Ovary (tissue), 7 donors: ENCODE measurements at regions not wholly inside any gene's neighbourhood (a gene's known extent, or its start where the extent isn't known, plus 50 kb on each side); places are given as distances from the start of the nearest gene placed in this dataset.

ENCODE experiments used
- DNase-seq, 5 donors: peaks; one replicate each; pipeline ENCODE4 v3.0.0-alpha.2; 2019 to 2020
- H3K27ac ChIP-seq, 2 donors: fragments of 200-600 bp; one replicate each; pipeline versions ENCODE4 v1.5.1 to v1.8.0; 2019 to 2022
- H3K27me3 ChIP-seq: fragments of 200-600 bp; one replicate; pipeline ENCODE4 v1.8.0; 2022
- H3K36me3 ChIP-seq: fragments of 200-600 bp; sonication (generic); one replicate; pipeline ENCODE4 v1.5.1; 2019
- H3K4me1 ChIP-seq: one replicate; pipeline ENCODE4 v1.8.1; 2013; ENCODE audit warnings: mild to moderate bottlenecking, moderate library complexity; ENCODE audit not compliant: insufficient read depth
- H3K4me3 ChIP-seq: fragments of 200-600 bp; sonication (generic); one replicate; pipeline ENCODE4 v1.5.1; 2017
- H3K9me3 ChIP-seq, 2 donors: fragments of 200-600 bp in 1 of 2; sonication (generic) in 1 of 2; one replicate each; pipeline versions ENCODE4 v1.5.1 to v1.8.1; 2013 to 2019; ENCODE audit warnings: mild to moderate bottlenecking in 1 of 2, moderate library complexity in 1 of 2
- EP300 ChIP-seq: sonication (generic); formaldehyde crosslinking; IDR thresholded peaks from one replicate; pipeline ENCODE4 v1.6.1; 2017; ENCODE audit warnings: antibody characterized with exemption
- POLR2A ChIP-seq: fragments of 450-650 bp; IDR thresholded peaks from one replicate; pipeline ENCODE4 v1.6.1; 2017; ENCODE audit warnings: antibody characterized with exemption, mild to moderate bottlenecking, moderate library complexity
- WGBS, 3 donors: extraction: QIAGEN DNeasy Blood & Tissue Kit in 1 of 3; methylation state at CpG; one replicate each; pipeline versions ENCODE4 v1.1.5 to v1.1.7; 2013 to 2017; 5-methylcytosine and 5-hydroxymethylcytosine counted together
- intact Hi-C, 4 donors: fragments of 100-400 bp; cut with DNase I; formaldehyde crosslinking; loops; one replicate each; pipeline versions ENCODE4 v1.11.0 to v1.15.1; 2022 to 2023
- TF ChIP-seq, protein P1 (sequence below), 3 donors: fragments of 450-650 bp in 2 of 3; fragments of 200-600 bp in 1 of 3; IDR thresholded peaks; one replicate each; pipeline versions ENCODE4 v1.5.1 to v1.8.0; 2016 to 2022; ENCODE audit warnings: antibody characterized with exemption in 3 of 3, mild to moderate bottlenecking in 1 of 3
- donor health status: DM: no; HTN: no; CAD: no; lungs with moderate emphysema.
- donor health status: DM: no; HTN: no; CAD: no.
- donor health status: Bipolar disorder and iron deficiency.
- donor health status: DM: no; HTN: no; CAD: no.
- donor health status: DM: yes; HTN: yes; CAD: no.

- Histone ChIP-seq H3K27ac (no peak overlapping the region), H3K9me3 (no peaks in the 10 kb centered on the region), H3K4me1 (no peaks in the 10 kb centered on the region), H3K4me3 (no peak overlapping the region), H3K27me3 (no peaks in the 10 kb centered on the region), H3K36me3 (no peaks in the 10 kb centered on the region)
- TF ChIP-seq, protein P1, sequence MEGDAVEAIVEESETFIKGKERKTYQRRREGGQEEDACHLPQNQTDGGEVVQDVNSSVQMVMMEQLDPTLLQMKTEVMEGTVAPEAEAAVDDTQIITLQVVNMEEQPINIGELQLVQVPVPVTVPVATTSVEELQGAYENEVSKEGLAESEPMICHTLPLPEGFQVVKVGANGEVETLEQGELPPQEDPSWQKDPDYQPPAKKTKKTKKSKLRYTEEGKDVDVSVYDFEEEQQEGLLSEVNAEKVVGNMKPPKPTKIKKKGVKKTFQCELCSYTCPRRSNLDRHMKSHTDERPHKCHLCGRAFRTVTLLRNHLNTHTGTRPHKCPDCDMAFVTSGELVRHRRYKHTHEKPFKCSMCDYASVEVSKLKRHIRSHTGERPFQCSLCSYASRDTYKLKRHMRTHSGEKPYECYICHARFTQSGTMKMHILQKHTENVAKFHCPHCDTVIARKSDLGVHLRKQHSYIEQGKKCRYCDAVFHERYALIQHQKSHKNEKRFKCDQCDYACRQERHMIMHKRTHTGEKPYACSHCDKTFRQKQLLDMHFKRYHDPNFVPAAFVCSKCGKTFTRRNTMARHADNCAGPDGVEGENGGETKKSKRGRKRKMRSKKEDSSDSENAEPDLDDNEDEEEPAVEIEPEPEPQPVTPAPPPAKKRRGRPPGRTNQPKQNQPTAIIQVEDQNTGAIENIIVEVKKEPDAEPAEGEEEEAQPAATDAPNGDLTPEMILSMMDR (IDR thresholded peaks at IDR 0.05) = no peak
- no peak for TF ChIP-seq POLR2A
- no peak for TF ChIP-seq EP300
- intact Hi-C loops = no loop called here
- 82 to 97% (median 93%) methylated on average over 3 of the region's 3 CpGs for WGBS, 3 donors
- DNase-seq = no peak
Observed at GRCh38 chr5:40364441-40364840, 315.3 kb upstream of the PTGER4 start.

GRCh38 chr5:40361378-40361777 lies 318.3 kb upstream of the PTGER4 start:
- Histone ChIP-seq H3K27me3 (no peaks in the 10 kb centered on the region), H3K4me1 (no peaks in the 10 kb centered on the region), H3K4me3 (no peak overlapping the region), H3K9me3 (no peaks in the 10 kb centered on the region), H3K36me3 (no peaks in the 10 kb centered on the region), H3K27ac (no peak overlapping the region)
- DNase-seq = no peak
- no peak for TF ChIP-seq EP300
- TF ChIP-seq, protein P1 (IDR thresholded peaks at IDR 0.05) = no peak
- TF ChIP-seq POLR2A = no peak
- intact Hi-C loops = no loop called here
- WGBS, 3 donors = 75 to 96% (median 96%) methylated on average over 2 of the region's 2 CpGs

- no peak for DNase-seq
- Histone ChIP-seq H3K4me1 (no peaks in the 10 kb centered on the region), H3K36me3 (no peaks in the 10 kb centered on the region), H3K27ac (no peak overlapping the region), H3K27me3 (no peaks in the 10 kb centered on the region), H3K4me3 (no peak overlapping the region), H3K9me3 (no peaks in the 10 kb centered on the region)
- TF ChIP-seq, protein P1 (IDR thresholded peaks at IDR 0.05) = no peak
- no peak for TF ChIP-seq POLR2A
- TF ChIP-seq EP300 = no peak
- 47 to 86% (median 75%) methylated on average over 2 of the region's 2 CpGs for WGBS, 3 donors
- intact Hi-C loops = no loop called here
Observed at GRCh38 chr5:40360685-40361084, 319.0 kb upstream of the PTGER4 start.

DNA sequence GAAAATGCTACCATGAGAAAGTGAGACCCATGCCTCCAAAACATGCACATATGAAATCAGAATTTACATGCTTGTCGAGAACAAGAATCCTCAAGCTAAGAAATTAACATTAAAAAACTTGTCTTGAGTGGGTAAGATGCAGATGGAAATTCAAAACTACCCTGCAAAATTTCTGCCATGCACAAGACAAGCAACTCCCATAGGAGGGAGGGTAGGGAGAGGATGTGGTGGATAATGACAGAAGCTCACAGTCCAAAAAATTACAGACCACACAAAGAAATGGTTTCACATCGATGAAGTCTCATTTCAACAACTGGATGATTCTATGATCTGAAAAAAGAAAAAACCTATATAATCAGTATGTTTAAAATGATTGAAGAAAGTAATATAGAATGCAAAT lies 319.9 kb upstream of the PTGER4 start:
- intact Hi-C loops = loop anchor here in 1 of 4 donors (10.0 kb wide), 1 partner anchor 1115 kb away; no protein-coding TSS in a partner anchor
- no peak for DNase-seq
- WGBS, 3 donors = 75 to 85% (median 83%) methylated on average over 2 of the region's 2 CpGs
- no peak overlapping the region for H3K27ac ChIP-seq
- H3K4me3 ChIP-seq = no peak overlapping the region
- no peaks in the 10 kb centered on the region for H3K27me3 ChIP-seq
- no peaks in the 10 kb centered on the region for H3K9me3 ChIP-seq
- no peaks in the 10 kb centered on the region for H3K36me3 ChIP-seq
- no peaks in the 10 kb centered on the region for H3K4me1 ChIP-seq
- TF ChIP-seq EP300 = no peak
- no peak for TF ChIP-seq POLR2A
- TF ChIP-seq, protein P1 (IDR thresholded peaks at IDR 0.05) = no peak

DNA sequence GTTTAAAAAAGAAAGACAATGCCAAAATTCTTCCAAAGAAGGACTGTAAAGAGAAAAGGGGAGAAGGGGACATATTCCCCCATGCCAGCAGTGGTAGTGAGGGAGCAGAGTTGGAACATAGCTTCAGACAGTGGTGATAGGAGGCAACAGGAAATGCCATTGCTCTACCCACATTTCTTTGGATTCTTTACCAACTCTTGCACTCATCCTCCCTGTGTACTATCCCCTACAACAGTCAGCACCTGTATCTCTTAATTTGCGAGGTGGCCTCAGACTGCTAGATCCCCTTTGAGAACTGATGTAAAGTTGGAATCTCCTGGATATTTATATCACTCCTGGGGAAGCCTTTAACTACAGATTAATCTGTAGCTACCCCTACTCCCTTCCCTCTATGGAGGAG lies 320.6 kb upstream of the PTGER4 start:
- WGBS, 3 donors = 54 to 76% (median 75%) methylated on average over 1 of the region's 1 CpG
- TF ChIP-seq, protein P1 (IDR thresholded peaks at IDR 0.05) = no peak
- TF ChIP-seq EP300 = no peak
- no peak for TF ChIP-seq POLR2A
- intact Hi-C loops = loop anchor here in 1 of 4 donors (10.0 kb wide), 1 partner anchor 1116 kb away; no protein-coding TSS in a partner anchor

More for the DNA sequence above, 320.6 kb upstream of the PTGER4 start:
- H3K4me1 ChIP-seq = no peaks in the 10 kb centered on the region
- no peaks in the 10 kb centered on the region for H3K27me3 ChIP-seq
- no peak for DNase-seq
- no peak overlapping the region for H3K4me3 ChIP-seq
- H3K27ac ChIP-seq = no peak overlapping the region
- H3K9me3 ChIP-seq = no peaks in the 10 kb centered on the region
- H3K36me3 ChIP-seq = no peaks in the 10 kb centered on the region
